GM18505 (cell line): ENCODE measurements at regions not wholly inside any gene's neighbourhood (a gene's known extent, or its start where the extent isn't known, plus 50 kb on each side); places are given as distances from the start of the nearest gene placed in this dataset.

Experiments used
- ATAC-seq: cut with Tn5 transposase; IDR thresholded peaks from one replicate; pipeline ENCODE4 v1.9.1; 2021; ENCODE audit not compliant: unreplicated experiment
- POLR2A ChIP-seq: IDR thresholded peaks from 4 replicates; pipeline ENCODE4 v1.6.1; 2011; ENCODE audit warnings: borderline replicate concordance; ENCODE audit not compliant: insufficient read depth, insufficient read length; ENCODE audit errors: extremely low read depth

DNA sequence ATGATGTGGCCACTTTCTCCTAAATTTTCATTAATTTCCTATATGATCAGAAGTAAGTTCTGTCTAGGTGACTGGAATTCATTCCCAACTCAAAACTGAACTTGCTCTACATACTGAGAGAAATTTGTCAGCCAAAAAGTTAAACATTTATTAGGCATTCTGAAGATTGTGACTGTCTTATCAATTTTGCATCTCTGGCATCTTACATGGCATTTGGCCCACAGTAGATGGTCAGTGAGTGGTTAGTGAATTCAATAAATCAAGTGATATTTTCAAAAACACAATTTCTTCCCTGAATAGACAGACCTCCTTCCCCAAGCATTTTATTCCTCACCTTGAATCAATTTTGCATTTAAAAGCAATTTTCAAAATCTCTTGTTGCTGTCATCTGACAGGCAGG lies 363.2 kb upstream of the NBEA start:
- no peak for ATAC-seq
- no peak for TF ChIP-seq POLR2A

DNA sequence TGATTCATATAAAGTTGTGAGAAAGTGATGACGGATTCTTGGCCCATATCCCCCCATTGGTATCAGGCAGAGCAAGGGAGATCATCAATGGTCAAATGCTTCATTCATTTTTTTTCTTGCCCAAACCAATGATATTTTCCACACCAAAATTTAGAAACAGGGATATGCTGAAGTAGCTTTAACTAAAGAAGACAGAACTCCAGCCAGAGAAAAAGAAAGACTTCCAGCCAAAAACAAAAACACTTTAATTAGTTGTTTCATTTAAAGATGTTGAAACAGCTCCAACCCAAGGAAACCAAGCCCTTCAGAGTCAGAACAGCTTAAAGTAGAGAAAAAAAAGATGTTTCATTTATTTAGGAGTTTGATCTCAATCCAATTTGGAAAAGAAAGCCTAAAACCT lies 358.9 kb upstream of the NBEA start:
- no peak for TF ChIP-seq POLR2A
- ATAC-seq, result no peak

DNA sequence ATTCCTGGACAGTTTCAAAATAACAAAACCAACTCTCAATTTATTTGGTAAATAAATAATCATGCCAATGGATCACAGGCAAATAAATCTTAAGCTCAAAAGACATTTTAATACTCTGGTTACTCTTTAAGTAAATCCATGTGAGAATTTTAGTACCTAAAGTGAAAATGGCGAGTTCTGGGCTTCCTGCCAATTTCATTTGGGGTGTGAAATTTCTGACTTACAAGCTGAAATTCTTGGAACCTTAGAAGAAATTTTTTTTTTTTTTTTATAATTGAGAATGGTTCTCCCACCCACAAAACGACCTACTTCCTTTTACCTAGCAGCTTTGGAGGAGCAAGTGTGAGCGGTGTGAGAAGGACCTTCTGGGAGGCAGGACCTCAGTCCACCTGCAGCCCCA lies 354.5 kb upstream of the NBEA start:
- ATAC-seq, result no peak
- no peak for TF ChIP-seq POLR2A

DNA sequence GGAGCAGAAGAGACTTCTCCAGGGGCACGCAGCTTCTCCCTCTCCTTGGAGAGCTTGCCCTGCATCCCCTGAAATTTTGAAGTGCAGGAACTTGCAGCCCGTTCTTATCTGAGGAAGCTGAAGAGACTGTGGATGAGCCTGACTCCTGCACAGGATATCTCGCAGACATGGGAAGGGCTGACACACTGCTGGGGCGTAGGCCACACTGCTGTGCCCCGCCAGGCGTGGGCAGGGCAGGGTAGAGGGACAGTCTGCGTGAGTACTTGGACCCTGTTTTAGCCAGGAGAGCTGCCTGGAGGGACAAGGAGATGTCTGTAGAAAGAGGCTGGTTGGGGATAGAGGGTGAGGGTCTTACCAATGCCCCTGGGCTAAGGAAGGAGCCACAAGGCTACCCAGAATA lies 353.7 kb upstream of the NBEA start:
- no peak for TF ChIP-seq POLR2A
- no peak for ATAC-seq

DNA sequence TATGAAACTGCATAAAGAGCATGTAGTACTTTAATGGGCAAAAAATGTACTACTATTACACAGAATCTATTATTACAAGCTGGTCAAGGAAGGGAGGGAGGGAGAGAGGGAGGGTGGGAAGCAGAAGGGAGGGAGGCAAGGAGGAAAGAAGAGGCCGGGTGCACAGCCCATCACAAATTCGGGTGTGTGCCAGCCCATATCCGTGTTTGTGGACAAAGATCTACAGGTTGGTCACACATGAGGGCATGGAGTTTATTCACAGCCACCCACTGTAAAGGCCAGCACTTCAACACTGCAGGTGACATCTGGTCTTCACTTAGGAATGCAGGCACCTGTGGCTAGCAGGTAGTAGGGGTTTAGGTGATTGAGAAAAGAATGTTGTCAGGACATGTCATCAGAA lies 352.5 kb upstream of the NBEA start:
- no peak for TF ChIP-seq POLR2A
- ATAC-seq, result no peak

DNA sequence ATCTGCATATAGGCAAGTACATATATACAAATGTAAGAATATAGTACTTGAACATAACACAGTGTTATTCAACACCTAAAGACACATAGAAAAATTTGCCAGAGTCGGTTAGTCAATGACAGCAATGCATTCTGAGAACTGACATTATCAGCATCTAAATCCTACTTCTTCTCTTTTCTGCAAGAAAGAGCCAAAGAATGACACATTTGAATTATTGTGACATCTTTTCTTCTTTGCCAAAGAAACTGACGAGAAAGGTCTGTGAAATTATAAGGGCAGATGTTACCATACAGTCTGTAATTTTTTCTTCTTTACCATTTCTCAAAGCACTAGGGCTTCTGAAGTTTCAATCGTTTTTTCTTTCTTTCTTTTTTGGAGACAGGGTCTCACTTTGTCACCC lies 350.9 kb upstream of the NBEA start:
- ATAC-seq, result no peak
- TF ChIP-seq POLR2A, result no peak

DNA sequence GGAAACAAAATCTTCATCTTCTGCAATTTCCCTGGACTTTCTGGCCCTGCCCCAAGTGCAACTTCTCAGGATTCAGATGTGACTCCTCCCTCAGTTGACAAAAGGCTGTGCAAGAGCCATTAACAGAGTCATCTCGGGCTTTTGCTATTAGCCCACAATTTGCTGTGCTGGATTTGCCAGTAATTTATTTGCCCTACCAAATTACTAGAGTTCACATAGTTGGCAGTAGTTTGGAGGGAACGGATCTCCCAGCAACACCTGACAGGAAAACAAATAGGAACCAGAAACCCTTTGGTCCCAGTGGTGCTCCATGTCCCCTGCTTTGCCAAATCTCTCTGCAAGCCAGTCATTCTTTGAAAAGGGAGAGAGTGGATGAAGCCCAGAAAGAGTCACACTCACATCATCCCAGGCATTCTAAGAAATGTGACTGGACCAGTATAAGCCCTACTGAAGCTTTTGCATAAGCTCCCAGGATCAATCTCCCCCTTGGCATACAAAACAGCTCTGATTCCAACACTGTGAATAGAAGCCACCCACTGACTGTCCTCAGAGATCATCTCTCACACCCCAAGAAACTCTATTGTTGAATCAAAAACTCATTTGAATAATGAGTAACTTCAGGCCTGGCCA lies 350.1 kb upstream of the NBEA start:
- no peak for TF ChIP-seq POLR2A
- no peak for ATAC-seq

DNA sequence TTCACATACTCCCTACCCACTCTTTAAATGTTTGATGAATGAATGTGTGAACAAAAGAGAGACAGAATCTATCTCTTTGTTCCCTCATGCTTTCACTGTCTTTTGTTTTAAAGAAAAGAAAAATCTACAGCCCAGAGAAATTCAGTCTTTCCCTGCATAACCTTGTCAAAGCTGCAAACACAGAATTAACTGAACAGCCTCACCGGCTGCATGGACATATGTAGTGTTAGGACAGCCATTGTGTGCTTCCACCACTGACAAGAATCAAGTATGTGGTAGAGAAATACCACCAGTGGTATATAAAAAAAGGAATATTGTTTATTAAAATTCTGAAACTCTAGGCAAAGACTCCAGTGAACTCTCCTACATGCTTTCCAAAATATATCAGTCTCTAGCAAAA lies 348.4 kb upstream of the NBEA start:
- TF ChIP-seq POLR2A, result no peak
- ATAC-seq, result no peak

DNA sequence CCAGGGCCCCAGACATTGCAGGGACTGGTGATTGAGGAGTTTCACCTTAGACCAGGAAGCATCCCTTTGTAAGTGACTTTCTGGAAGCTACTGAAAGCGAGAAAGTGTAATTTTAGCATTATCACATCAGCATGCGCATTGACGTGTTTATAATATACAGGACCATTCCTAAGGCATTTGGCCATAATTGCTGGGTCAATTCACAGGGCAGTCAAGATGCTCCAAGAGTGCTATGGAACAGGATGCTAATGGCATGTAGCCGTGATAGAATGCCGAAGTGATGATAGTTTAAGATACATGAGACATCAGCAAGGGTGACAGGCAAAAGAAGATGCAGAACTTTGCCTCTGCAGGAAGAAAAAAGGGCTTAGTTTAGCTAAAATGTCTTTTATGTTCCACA lies 347.6 kb upstream of the NBEA start:
- ATAC-seq, result no peak
- no peak for TF ChIP-seq POLR2A

DNA sequence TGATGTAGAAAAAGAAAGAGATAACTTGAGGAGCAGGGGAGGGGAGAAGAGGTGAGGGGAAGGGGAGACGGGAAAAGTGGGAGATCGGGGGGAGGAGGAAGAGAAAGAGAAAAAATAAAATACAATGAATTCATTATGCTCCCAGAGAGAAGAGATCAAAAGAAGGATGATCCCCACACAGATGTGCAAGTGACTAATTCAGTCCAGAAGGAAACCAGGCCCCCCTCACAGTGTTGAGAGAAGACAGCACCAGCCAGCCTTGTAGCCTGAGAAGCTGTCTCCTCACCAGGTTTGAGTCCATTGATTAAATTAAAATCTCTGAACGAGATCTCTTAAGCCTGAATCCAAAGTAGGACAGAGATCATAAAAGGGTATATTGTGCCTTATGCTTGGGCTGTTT lies 333.7 kb upstream of the NBEA start:
- TF ChIP-seq POLR2A, result no peak
- no peak for ATAC-seq

DNA sequence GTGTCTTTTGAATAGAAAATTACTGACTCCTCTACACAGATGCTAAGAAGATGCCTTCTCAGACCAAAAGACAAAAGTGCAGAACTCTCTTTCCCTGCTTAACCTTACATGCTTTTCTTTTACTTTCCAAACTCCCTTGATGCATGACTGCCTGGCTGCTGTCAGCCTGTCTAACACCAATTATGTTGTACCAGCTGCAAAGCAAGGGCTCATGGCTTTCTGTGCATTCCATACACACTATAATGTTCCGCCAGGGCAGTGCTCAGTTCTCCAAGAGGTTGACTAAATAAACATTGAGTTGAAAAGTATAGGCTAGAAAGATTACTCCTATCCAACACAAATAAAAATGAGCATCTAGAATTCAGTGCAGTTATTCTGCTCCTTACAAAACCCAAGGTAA lies 330.4 kb upstream of the NBEA start:
- no peak for ATAC-seq
- TF ChIP-seq POLR2A, result no peak

DNA sequence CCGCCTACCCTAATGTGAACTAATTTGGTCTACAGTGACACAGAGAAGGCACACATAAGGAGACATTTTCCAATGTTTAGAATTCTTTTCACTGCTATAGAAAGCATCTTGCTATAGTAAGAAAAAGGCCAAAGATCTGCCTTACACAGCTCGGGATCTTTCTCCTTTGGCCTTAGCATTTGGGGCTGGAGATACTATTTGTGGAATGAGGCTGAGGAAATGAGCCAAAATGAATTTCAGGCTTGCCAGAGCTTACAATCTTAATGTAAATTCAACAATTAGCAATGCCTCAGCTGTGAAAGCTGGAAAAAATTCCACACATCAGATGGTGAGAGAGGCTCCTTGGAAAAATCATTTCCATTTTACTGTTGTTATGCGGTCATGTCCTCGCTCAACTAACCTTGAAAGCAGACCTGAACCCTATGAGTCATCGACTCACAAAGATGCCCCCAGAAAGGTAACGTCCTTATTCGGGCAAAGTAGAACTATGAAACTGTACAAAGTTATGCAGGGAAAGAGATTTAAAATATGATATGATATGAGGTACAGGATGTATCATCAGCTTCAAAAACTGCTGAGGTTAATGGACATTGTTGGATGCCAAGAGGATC lies 324.5 kb upstream of the NBEA start:
- ATAC-seq, result no peak
- TF ChIP-seq POLR2A, result no peak

DNA sequence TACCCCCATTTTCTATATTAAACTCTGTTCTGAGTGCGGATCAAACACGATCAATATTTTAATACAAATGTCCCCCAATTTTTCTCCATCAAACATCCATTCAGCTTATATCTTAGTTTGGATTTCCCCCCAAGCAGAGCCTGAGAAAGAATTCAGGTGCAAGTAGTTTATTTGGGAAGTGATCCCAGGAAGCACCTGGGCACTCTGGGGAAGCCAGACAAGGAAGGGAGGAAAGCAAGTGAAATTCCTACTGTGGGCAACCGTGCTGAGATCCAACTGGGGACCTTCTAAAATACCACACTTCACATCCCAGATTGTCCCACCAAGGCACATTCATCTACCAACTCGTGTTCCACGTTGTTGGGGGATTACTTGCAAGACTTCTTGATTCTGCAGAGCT lies 323.4 kb upstream of the NBEA start:
- no peak for ATAC-seq
- no peak for TF ChIP-seq POLR2A

DNA sequence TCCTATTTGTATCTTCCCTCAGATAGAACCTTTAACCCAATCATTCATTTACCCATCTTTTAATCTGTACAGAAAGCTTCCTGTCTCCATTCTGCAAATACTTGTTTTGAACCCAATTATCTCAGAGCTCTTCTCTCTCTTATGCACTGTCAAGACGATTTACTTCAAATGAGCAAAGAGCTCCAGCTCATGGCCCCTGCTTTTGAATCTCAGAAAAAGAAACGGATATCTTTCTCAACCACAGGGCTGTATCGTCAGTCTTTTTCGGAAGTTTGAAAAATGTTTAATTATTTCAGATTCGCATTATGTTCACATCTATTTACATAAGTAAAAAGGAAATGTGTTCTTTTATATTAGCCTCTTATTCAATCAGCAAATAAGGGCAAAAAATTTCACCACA lies 322.7 kb upstream of the NBEA start:
- no peak for ATAC-seq
- no peak for TF ChIP-seq POLR2A
